PC-3 (cell line): ENCODE measurements at regions not wholly inside any gene's neighbourhood (a gene's known extent, or its start where the extent isn't known, plus 50 kb on each side); places are given as distances from the start of the nearest gene placed in this dataset.

Experiments
- ATAC-seq: fragments of 200-7000 bp; cut with Tn5 transposase; 2 replicates; pipeline ENCODE4 v1.9.1; 2020; ENCODE audit warnings: mild to moderate bottlenecking, moderate library complexity
- BruUV-seq: library from RNA; stranded (reverse); fragments of 400-500 nt; replicated peaks from 2 replicates; lab custom pipeline; 2021; lab: Mats Ljungman, UMichigan
- CTCF ChIA-PET: fragments of 300-600 bp; sonication (Branson Sonifier 250); formaldehyde crosslinking; loops from one replicate; lab custom pipeline; 2022; ENCODE audit warnings: antibody characterized with exemption; lab: Charles Lee
- POLR2A ChIA-PET: fragments of 300-600 bp; sonication (Branson Sonifier 250); formaldehyde crosslinking; loops from one replicate; lab custom pipeline; 2022; ENCODE audit warnings: antibody characterized with exemption; ENCODE audit not compliant: unreplicated experiment; lab: Charles Lee
- DNase-seq: peaks from one replicate; pipeline ENCODE4 v3.0.0-alpha.2; 2015
- H2AFZ ChIP-seq: fragments of 300-600 bp; sonication (generic); 2 replicates; pipeline ENCODE4 v1.6.0; 2016; ENCODE audit warnings: antibody characterized with exemption, low read length
- H3F3A ChIP-seq: fragments of 300-600 bp; sonication (generic); one replicate; pipeline ENCODE4 v1.6.0; 2017; ENCODE audit warnings: antibody characterized with exemption, low read length, control low read depth, mild to moderate bottlenecking; ENCODE audit not compliant: unreplicated experiment
- H3K27ac ChIP-seq: fragments of 300-600 bp; sonication (generic); 2 replicates; pipeline ENCODE4 v1.5.1; 2016; ENCODE audit warnings: mild to moderate bottlenecking, low read length
- H3K27me3 ChIP-seq: fragments of 300-600 bp; sonication (generic); 2 replicates; pipeline ENCODE4 v1.6.1; 2016; ENCODE audit warnings: low read length, mixed read lengths
- H3K36me3 ChIP-seq: fragments of 300-600 bp; sonication (generic); 2 replicates; pipeline ENCODE4 v1.6.1; 2016; ENCODE audit warnings: low read depth, mixed run types, low read length, mixed read lengths
- H3K4me1 ChIP-seq: fragments of 300-600 bp; sonication (generic); 2 replicates; pipeline ENCODE4 v1.5.1; 2016; ENCODE audit warnings: low read length; ENCODE audit not compliant: insufficient read depth
- H3K4me2 ChIP-seq: fragments of 300-600 bp; sonication (generic); 2 replicates; pipeline ENCODE4 v1.6.0; 2016; ENCODE audit warnings: low read length
- H3K4me3 ChIP-seq: fragments of 300-600 bp; sonication (generic); 2 replicates; pipeline ENCODE4 v1.5.1; 2016; ENCODE audit warnings: mild to moderate bottlenecking, low read length, mixed read lengths
- H3K79me2 ChIP-seq: fragments of 300-600 bp; sonication (generic); 2 replicates; pipeline ENCODE4 v1.6.1; 2017; ENCODE audit warnings: low read length, mixed read lengths
- H3K9ac ChIP-seq: fragments of 300-600 bp; sonication (generic); 2 replicates; pipeline ENCODE4 v1.6.0; 2016; ENCODE audit warnings: mild to moderate bottlenecking, low read length
- H3K9me2 ChIP-seq: fragments of 300-600 bp; sonication (generic); replicated peaks from 2 replicates; pipeline ENCODE4 v1.6.1; 2016; ENCODE audit warnings: mixed run types, low read length, mixed read lengths
- H3K9me3 ChIP-seq: fragments of 300-600 bp; sonication (generic); 2 replicates; pipeline ENCODE4 v1.6.1; 2016; ENCODE audit warnings: low read length, mixed read lengths
- H4K20me1 ChIP-seq: fragments of 300-600 bp; sonication (generic); 2 replicates; pipeline ENCODE4 v1.6.1; 2016; ENCODE audit warnings: low read length, mixed read lengths
- EZH2 ChIP-seq: fragments of 300-600 bp; sonication (generic); IDR thresholded peaks from one replicate; pipeline ENCODE4 v1.6.1; 2017; ENCODE audit warnings: antibody characterized with exemption, mild to moderate bottlenecking, low read length; ENCODE audit not compliant: unreplicated experiment
- EZH2phosphoT487 ChIP-seq: fragments of 300-600 bp; sonication (generic); IDR thresholded peaks from 2 replicates; pipeline ENCODE4 v1.6.1; 2018; ENCODE audit warnings: mild to moderate bottlenecking, antibody characterized with exemption, low read length, borderline replicate concordance
- intact Hi-C: fragments of 100-400 bp; cut with micrococcal nuclease; formaldehyde crosslinking; loops from 2 replicates; pipeline ENCODE4 v1.9.0; 2023
- TF ChIP-seq, protein P1 (sequence below): fragments of 300-600 bp; sonication (generic); conservative IDR thresholded peaks from 2 replicates; pipeline ENCODE4 v1.5.1; 2017; ENCODE audit warnings: antibody characterized with exemption, low read depth, mild to moderate bottlenecking, low read length

DNA sequence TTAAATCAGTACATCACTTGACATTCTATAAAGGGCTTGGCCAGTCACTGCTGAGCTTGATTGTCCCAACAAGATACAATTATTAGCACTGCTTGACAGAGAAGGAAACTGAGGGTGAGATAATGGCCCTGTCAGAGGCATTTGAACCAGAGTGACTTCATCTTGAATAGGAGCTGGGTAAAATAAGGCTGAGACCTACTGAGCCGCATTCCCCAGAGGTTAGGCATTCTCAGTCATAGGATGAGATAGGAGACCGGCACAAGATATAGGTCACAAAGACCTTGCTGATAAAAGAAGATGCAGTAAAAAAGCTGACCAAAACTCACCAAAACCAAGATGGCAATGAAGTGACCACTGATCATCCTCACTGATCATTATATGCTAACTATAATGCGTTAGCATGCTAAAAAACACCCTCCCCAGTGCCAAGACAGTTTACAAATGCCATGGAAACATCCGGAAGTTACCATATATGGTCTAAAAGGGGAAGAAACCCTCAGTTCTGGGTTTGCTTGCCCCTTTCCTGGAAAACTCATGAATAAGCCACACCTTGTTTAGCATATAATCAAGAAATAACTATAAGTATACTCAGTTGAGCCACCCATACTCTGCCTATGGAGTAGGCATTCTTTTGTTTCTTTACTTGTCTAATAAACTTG, 239.1 kb upstream of the SETMAR start:
- Histone ChIP-seq H3K4me1 (no peaks in the 10 kb centered on the region), H3F3A (no peaks in the 10 kb centered on the region), H3K9me2 (no peaks in the 10 kb centered on the region), H3K79me2 (no peaks in the 10 kb centered on the region), H3K4me3 (no peak overlapping the region), H3K36me3 (no peaks in the 10 kb centered on the region), H3K4me2 (no peak overlapping the region), H4K20me1 (no peaks in the 10 kb centered on the region), H3K27ac (no peak overlapping the region), H3K9ac (no peak overlapping the region), H3K9me3 (no peaks in the 10 kb centered on the region), H3K27me3 (no peaks in the 10 kb centered on the region), H2AFZ (no peak overlapping the region)
- ATAC-seq = no peak
- intact Hi-C loops = no loop called here
- ChIA-PET POLR2A (no interaction called here), CTCF (no interaction called here)
- no peak for TF ChIP-seq EZH2
- TF ChIP-seq, protein P1, sequence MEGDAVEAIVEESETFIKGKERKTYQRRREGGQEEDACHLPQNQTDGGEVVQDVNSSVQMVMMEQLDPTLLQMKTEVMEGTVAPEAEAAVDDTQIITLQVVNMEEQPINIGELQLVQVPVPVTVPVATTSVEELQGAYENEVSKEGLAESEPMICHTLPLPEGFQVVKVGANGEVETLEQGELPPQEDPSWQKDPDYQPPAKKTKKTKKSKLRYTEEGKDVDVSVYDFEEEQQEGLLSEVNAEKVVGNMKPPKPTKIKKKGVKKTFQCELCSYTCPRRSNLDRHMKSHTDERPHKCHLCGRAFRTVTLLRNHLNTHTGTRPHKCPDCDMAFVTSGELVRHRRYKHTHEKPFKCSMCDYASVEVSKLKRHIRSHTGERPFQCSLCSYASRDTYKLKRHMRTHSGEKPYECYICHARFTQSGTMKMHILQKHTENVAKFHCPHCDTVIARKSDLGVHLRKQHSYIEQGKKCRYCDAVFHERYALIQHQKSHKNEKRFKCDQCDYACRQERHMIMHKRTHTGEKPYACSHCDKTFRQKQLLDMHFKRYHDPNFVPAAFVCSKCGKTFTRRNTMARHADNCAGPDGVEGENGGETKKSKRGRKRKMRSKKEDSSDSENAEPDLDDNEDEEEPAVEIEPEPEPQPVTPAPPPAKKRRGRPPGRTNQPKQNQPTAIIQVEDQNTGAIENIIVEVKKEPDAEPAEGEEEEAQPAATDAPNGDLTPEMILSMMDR = no peak
- TF ChIP-seq EZH2phosphoT487 = no peak
- DNase-seq = no peak
- no TSS peak for BruUV-seq

DNA sequence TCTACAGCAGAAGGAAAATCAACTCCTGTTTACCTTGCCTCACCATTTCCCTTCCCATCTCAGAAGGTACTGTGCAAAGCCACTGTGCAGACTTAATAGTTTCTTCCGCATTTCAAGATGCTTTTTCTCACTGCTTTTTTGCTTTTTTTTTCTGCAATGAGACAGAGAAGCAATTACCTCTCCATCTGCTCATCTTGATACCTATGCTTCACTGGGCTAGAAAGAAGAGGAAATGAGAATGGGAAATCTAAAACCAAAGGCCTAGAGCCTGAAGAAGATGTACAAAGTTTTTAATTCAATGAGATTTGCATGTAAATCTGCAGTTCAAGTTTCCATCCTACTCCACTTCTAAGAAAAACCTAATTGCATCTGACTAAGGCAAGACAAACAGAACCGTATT, 238.1 kb upstream of the SETMAR start:
- TF ChIP-seq, protein P1 = no peak
- TF ChIP-seq EZH2 (no peak), EZH2phosphoT487 (no peak)
- POLR2A ChIA-PET = no interaction called here
- no peak for DNase-seq
- Histone ChIP-seq H4K20me1 (no peaks in the 10 kb centered on the region), H2AFZ (no peak overlapping the region), H3K36me3 (no peaks in the 10 kb centered on the region), H3K9ac (no peak overlapping the region), H3K9me2 (no peaks in the 10 kb centered on the region), H3K4me1 (no peaks in the 10 kb centered on the region), H3K27me3 (no peaks in the 10 kb centered on the region), H3F3A (no peaks in the 10 kb centered on the region), H3K4me2 (no peak overlapping the region), H3K27ac (no peak overlapping the region), H3K4me3 (no peak overlapping the region), H3K9me3 (no peaks in the 10 kb centered on the region), H3K79me2 (no peaks in the 10 kb centered on the region)
- intact Hi-C loops = no loop called here
- no TSS peak for BruUV-seq
- CTCF ChIA-PET = no interaction called here
- ATAC-seq = no peak

DNA sequence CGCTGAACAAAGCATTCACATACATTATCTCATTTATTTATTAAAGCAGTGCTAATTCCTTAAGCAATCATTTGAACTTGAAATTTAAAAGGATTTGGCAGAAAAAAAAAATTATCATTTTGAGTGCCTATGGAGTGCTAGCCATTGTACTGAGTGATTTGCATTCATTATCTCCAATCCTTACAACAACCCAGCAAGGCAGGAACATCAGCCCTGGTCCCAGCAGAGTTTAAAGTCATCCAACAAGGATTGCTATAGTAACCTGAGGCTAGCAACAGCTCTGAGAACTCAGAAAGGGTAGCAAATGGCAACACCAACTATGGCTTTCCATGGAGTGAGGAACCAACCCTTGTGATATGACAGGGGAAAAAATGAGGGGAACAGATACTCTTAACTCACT, 237.6 kb upstream of the SETMAR start:
- H3K36me3 ChIP-seq = no peaks in the 10 kb centered on the region
- TF ChIP-seq EZH2 = no peak
- TF ChIP-seq, protein P1 = no peak
- no peak for TF ChIP-seq EZH2phosphoT487
- H3K27ac ChIP-seq = no peak overlapping the region
- H3K4me3 ChIP-seq = no peak overlapping the region
- H3K9me3 ChIP-seq = no peaks in the 10 kb centered on the region
- intact Hi-C loops = no loop called here
- no peak overlapping the region for H3K9ac ChIP-seq
- ChIA-PET CTCF (no interaction called here), POLR2A (no interaction called here)
- BruUV-seq = no TSS peak
- no peak for ATAC-seq
- no peaks in the 10 kb centered on the region for H3K4me1 ChIP-seq
- H3K27me3 ChIP-seq = no peaks in the 10 kb centered on the region
- no peaks in the 10 kb centered on the region for H4K20me1 ChIP-seq
- DNase-seq = no peak
- H3K79me2 ChIP-seq = no peaks in the 10 kb centered on the region
- H3K4me2 ChIP-seq = no peak overlapping the region
- no peaks in the 10 kb centered on the region for H3K9me2 ChIP-seq
- no peaks in the 10 kb centered on the region for H3F3A ChIP-seq
- no peak overlapping the region for H2AFZ ChIP-seq
